ENCODE measurements at regions not wholly inside any gene's neighbourhood (a gene's known extent, or its start where the extent isn't known, plus 50 kb on each side); places are given as distances from the start of the nearest gene placed in this dataset.
"Not testable (repeated sequence)": the region's sequence is repeated elsewhere in the genome, so short reads cannot be mapped to it uniquely, and the experiment has no call there.

DNA sequence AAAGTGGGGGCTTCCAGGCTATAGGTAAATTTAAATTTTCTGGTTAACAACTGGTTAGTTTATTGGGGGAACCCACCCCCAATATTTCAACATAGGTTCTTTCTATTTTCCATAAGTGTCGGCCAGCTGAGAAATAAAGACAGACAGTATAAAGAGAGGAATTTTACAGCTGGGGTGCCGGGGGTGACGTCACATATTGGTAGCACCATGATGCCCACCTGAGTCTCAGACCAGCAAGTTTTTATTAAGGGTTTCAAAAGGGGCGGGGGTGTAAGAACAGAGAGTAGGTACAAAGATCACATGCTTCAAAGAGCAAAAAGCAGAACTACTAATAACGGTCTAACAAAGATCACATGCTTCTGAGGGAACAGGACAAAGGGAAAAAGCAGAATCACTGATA, 192.7 kb upstream of the PIEZO2 start:
- TF ChIP-seq, protein P1, sequence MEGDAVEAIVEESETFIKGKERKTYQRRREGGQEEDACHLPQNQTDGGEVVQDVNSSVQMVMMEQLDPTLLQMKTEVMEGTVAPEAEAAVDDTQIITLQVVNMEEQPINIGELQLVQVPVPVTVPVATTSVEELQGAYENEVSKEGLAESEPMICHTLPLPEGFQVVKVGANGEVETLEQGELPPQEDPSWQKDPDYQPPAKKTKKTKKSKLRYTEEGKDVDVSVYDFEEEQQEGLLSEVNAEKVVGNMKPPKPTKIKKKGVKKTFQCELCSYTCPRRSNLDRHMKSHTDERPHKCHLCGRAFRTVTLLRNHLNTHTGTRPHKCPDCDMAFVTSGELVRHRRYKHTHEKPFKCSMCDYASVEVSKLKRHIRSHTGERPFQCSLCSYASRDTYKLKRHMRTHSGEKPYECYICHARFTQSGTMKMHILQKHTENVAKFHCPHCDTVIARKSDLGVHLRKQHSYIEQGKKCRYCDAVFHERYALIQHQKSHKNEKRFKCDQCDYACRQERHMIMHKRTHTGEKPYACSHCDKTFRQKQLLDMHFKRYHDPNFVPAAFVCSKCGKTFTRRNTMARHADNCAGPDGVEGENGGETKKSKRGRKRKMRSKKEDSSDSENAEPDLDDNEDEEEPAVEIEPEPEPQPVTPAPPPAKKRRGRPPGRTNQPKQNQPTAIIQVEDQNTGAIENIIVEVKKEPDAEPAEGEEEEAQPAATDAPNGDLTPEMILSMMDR (IDR thresholded peaks at IDR 0.05 in 2 of 3, conservative IDR thresholded peaks at IDR 0.05 in 1 of 3; ENCODE audit: borderline replicate concordance in 1 of 3, insufficient read depth in 1 of 3, low read depth in 2 of 3, low read length in 2 of 3): not testable (repeated sequence)
- not testable (repeated sequence) for TF ChIP-seq SRF (IDR thresholded peaks at IDR 0.05; ENCODE audit: low read depth); POLR2AphosphoS5 (IDR thresholded peaks at IDR 0.05; ENCODE audit: low read depth, low read length); ZNF274 (IDR thresholded peaks at IDR 0.05; ENCODE audit: low read depth, low read length); POLR2A (IDR thresholded peaks at IDR 0.05; ENCODE audit: borderline replicate concordance, extremely low read depth, insufficient read depth, insufficient read length); ELF1 (IDR thresholded peaks at IDR 0.05; ENCODE audit: borderline replicate concordance, low read depth); ATF3 (IDR thresholded peaks at IDR 0.05); SP1 (IDR thresholded peaks at IDR 0.05; ENCODE audit: low read depth); JUND (IDR thresholded peaks at IDR 0.05); EZH2 (IDR thresholded peaks at IDR 0.05)
- TF ChIP-seq, protein P2, sequence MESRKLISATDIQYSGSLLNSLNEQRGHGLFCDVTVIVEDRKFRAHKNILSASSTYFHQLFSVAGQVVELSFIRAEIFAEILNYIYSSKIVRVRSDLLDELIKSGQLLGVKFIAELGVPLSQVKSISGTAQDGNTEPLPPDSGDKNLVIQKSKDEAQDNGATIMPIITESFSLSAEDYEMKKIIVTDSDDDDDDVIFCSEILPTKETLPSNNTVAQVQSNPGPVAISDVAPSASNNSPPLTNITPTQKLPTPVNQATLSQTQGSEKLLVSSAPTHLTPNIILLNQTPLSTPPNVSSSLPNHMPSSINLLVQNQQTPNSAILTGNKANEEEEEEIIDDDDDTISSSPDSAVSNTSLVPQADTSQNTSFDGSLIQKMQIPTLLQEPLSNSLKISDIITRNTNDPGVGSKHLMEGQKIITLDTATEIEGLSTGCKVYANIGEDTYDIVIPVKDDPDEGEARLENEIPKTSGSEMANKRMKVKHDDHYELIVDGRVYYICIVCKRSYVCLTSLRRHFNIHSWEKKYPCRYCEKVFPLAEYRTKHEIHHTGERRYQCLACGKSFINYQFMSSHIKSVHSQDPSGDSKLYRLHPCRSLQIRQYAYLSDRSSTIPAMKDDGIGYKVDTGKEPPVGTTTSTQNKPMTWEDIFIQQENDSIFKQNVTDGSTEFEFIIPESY (IDR thresholded peaks at IDR 0.05; ENCODE audit: extremely low read depth, insufficient replicate concordance, low read length): not testable (repeated sequence)

All from HCT116 (cell line).